Stimulated activated naive CD8-positive, alpha-beta T cell treated with anti-CD3 and anti-CD28 coated beads, Interleukin-15, amount 100 ng/mL, for 72 hours (primary cell): ENCODE measurements at regions not wholly inside any gene's neighbourhood (a gene's known extent, or its start where the extent isn't known, plus 50 kb on each side); places are given as distances from the start of the nearest gene placed in this dataset.

Experiments used
- ATAC-seq: fragments of 150-1000 bp; cut with Tn5 transposase; 2 replicates; pipeline ENCODE4 v1.10.0; 2021; ENCODE audit warnings: mild to moderate bottlenecking, moderate library complexity
- DNase-seq, 2 donors: peaks; one replicate each; pipeline ENCODE4 v3.0.0; 2021 to 2022
- H3K27ac Mint-ChIP-seq, 2 donors: one replicate each; pipeline ENCODE4 v1.8.0; 2022; ENCODE audit warnings: mild to moderate bottlenecking in 2 of 2, mixed read lengths in 2 of 2, moderate library complexity in 2 of 2
- H3K27me3 Mint-ChIP-seq: one replicate; pipeline ENCODE4 v1.8.0; 2022; ENCODE audit warnings: mixed read lengths
- H3K4me1 Mint-ChIP-seq: one replicate; pipeline ENCODE4 v1.8.0; 2022; ENCODE audit warnings: mild to moderate bottlenecking, mixed read lengths
- H3K4me3 Mint-ChIP-seq, 2 donors: one replicate each; pipeline ENCODE4 v1.8.0; 2022; ENCODE audit warnings: mild to moderate bottlenecking in 2 of 2, mixed read lengths in 2 of 2, moderate library complexity in 1 of 2
- H3K9me3 Mint-ChIP-seq, 2 donors: one replicate each; pipeline ENCODE4 v1.8.0; 2022; ENCODE audit warnings: mixed read lengths in 2 of 2

- no peaks in the 10 kb centered on the region for H3K9me3 Mint-ChIP-seq
- H3K27ac Mint-ChIP-seq = no peak overlapping the region
- H3K4me3 Mint-ChIP-seq = no peak overlapping the region
- no peaks in the 10 kb centered on the region for H3K4me1 Mint-ChIP-seq
- no peak for DNase-seq
- no peak for ATAC-seq
- H3K27me3 Mint-ChIP-seq = no peaks in the 10 kb centered on the region
Measured at GRCh38 chr20:60108397-60108796, 150.2 kb downstream of the CDH26 start.

- Mint-ChIP-seq H3K9me3 (no peaks in the 10 kb centered on the region), H3K4me3 (no peak overlapping the region), H3K27me3 (peaks cover 8% of the 10 kb centered on the region), H3K27ac (peak overlapping the region in 1 of 2 donors; percentile 9), H3K4me1 (no peaks in the 10 kb centered on the region)
- DNase-seq = no peak
- ATAC-seq = no peak
Measured at GRCh38 chr20:60113024-60113724, 155.0 kb downstream of the CDH26 start.

- no peaks in the 10 kb centered on the region for H3K9me3 Mint-ChIP-seq
- peaks cover 8% of the 10 kb centered on the region for H3K27me3 Mint-ChIP-seq
- no peak overlapping the region for H3K27ac Mint-ChIP-seq
- ATAC-seq (no peak), DNase-seq (no peak)
- no peaks in the 10 kb centered on the region for H3K4me1 Mint-ChIP-seq
- no peak overlapping the region for H3K4me3 Mint-ChIP-seq
Measured at GRCh38 chr20:60113771-60114170, 155.5 kb downstream of the CDH26 start.

GRCh38 chr20:60115451-60115850 lies 157.2 kb downstream of the CDH26 start:
- H3K4me1 Mint-ChIP-seq = no peaks in the 10 kb centered on the region
- H3K4me3 Mint-ChIP-seq = no peak overlapping the region
- no peak for ATAC-seq
- no peaks in the 10 kb centered on the region for H3K9me3 Mint-ChIP-seq
- no peak overlapping the region for H3K27ac Mint-ChIP-seq
- H3K27me3 Mint-ChIP-seq = peaks cover 8% of the 10 kb centered on the region
- DNase-seq = no peak

- no peaks in the 10 kb centered on the region for H3K9me3 Mint-ChIP-seq
- H3K27ac Mint-ChIP-seq = no peak overlapping the region
- ATAC-seq = no peak
- no peaks in the 10 kb centered on the region for H3K4me1 Mint-ChIP-seq
- H3K27me3 Mint-ChIP-seq = peaks cover 8% of the 10 kb centered on the region
- no peak for DNase-seq
- no peak overlapping the region for H3K4me3 Mint-ChIP-seq
Measured at GRCh38 chr20:60116128-60116909, 158.1 kb downstream of the CDH26 start.

GRCh38 chr20:60117065-60117464 lies 158.8 kb downstream of the CDH26 start:
- Mint-ChIP-seq H3K27ac (no peak overlapping the region), H3K9me3 (no peaks in the 10 kb centered on the region), H3K27me3 (peaks cover 8% of the 10 kb centered on the region), H3K4me3 (no peak overlapping the region), H3K4me1 (no peaks in the 10 kb centered on the region)
- DNase-seq = no peak
- ATAC-seq = no peak

GRCh38 chr20:60121903-60122302 lies 163.7 kb downstream of the CDH26 start:
- no peaks in the 10 kb centered on the region for H3K9me3 Mint-ChIP-seq
- H3K4me1 Mint-ChIP-seq = no peaks in the 10 kb centered on the region
- DNase-seq (no peak), ATAC-seq (no peak)
- H3K27me3 Mint-ChIP-seq = peaks cover 15% of the 10 kb centered on the region
- peak overlapping the region in 1 of 2 donors; percentile 54 for H3K27ac Mint-ChIP-seq
- no peak overlapping the region for H3K4me3 Mint-ChIP-seq

GRCh38 chr20:60122671-60123070 lies 164.4 kb downstream of the CDH26 start:
- peak overlapping the region in 1 of 2 donors; percentile 71 for H3K27ac Mint-ChIP-seq
- ATAC-seq = no peak
- H3K4me1 Mint-ChIP-seq = no peaks in the 10 kb centered on the region
- peaks cover 8% of the 10 kb centered on the region for H3K27me3 Mint-ChIP-seq
- H3K4me3 Mint-ChIP-seq = no peak overlapping the region
- H3K9me3 Mint-ChIP-seq = no peaks in the 10 kb centered on the region
- DNase-seq = no peak

GRCh38 chr20:60123096-60123495 lies 164.9 kb downstream of the CDH26 start:
- Mint-ChIP-seq H3K27ac (peak overlapping the region in 1 of 2 donors; percentile 80), H3K27me3 (peaks cover 8% of the 10 kb centered on the region), H3K4me1 (no peaks in the 10 kb centered on the region), H3K9me3 (no peaks in the 10 kb centered on the region), H3K4me3 (no peak overlapping the region)
- DNase-seq (no peak), ATAC-seq (no peak)

- ATAC-seq (no peak), DNase-seq (no peak)
- Mint-ChIP-seq H3K27ac (peak overlapping the region in 1 of 2 donors; percentile 80), H3K27me3 (peaks cover 8% of the 10 kb centered on the region), H3K4me1 (no peaks in the 10 kb centered on the region), H3K9me3 (no peaks in the 10 kb centered on the region), H3K4me3 (no peak overlapping the region)
Measured at GRCh38 chr20:60123652-60124051, 165.4 kb downstream of the CDH26 start.

- H3K27ac Mint-ChIP-seq = peak overlapping the region in 1 of 2 donors; percentile 30
- no peaks in the 10 kb centered on the region for H3K4me1 Mint-ChIP-seq
Measured at GRCh38 chr20:60124776-60125381, 166.7 kb downstream of the CDH26 start.

GRCh38 chr20:60125513-60125912 lies 167.3 kb downstream of the CDH26 start:
- Mint-ChIP-seq H3K4me1 (no peaks in the 10 kb centered on the region), H3K27ac (no peak overlapping the region), H3K9me3 (no peaks in the 10 kb centered on the region), H3K4me3 (no peak overlapping the region), H3K27me3 (peaks cover 8% of the 10 kb centered on the region)
- DNase-seq (no peak), ATAC-seq (no peak)

More at GRCh38 chr20:60124776-60125381, 166.7 kb downstream of the CDH26 start:
- DNase-seq = no peak
- ATAC-seq = no peak
- H3K4me3 Mint-ChIP-seq = no peak overlapping the region
- H3K27me3 Mint-ChIP-seq = peaks cover 8% of the 10 kb centered on the region
- H3K9me3 Mint-ChIP-seq = no peaks in the 10 kb centered on the region

GRCh38 chr20:60126975-60127374 lies 168.8 kb downstream of the CDH26 start:
- H3K27ac Mint-ChIP-seq = no peak overlapping the region
- H3K27me3 Mint-ChIP-seq = peaks cover 10% of the 10 kb centered on the region
- no peak overlapping the region for H3K4me3 Mint-ChIP-seq
- no peaks in the 10 kb centered on the region for H3K4me1 Mint-ChIP-seq
- no peaks in the 10 kb centered on the region for H3K9me3 Mint-ChIP-seq
- DNase-seq (no peak), ATAC-seq (no peak)

- Mint-ChIP-seq H3K27ac (peak overlapping the region in 1 of 2 donors; percentile 0), H3K27me3 (peaks cover 10% of the 10 kb centered on the region), H3K4me1 (no peaks in the 10 kb centered on the region), H3K4me3 (no peak overlapping the region), H3K9me3 (no peaks in the 10 kb centered on the region)
- DNase-seq (no peak), ATAC-seq (no peak)
Measured at GRCh38 chr20:60131375-60131774, 173.2 kb downstream of the CDH26 start.

- DNase-seq = no peak
- Mint-ChIP-seq H3K9me3 (no peaks in the 10 kb centered on the region), H3K27me3 (peaks cover 10% of the 10 kb centered on the region), H3K27ac (no peak overlapping the region), H3K4me1 (no peaks in the 10 kb centered on the region), H3K4me3 (no peak overlapping the region)
- ATAC-seq = no peak
Measured at GRCh38 chr20:60132162-60132826, 174.1 kb downstream of the CDH26 start.
